ENCODE measurements at regions not wholly inside any gene's neighbourhood (a gene's known extent, or its start where the extent isn't known, plus 50 kb on each side); places are given as distances from the start of the nearest gene placed in this dataset.

- no peaks in the 10 kb centered on the region for H3K36me3 ChIP-seq
- no peak overlapping the region for H3K4me3 ChIP-seq (replicated peaks in 1 of 3)
- DNase-seq = no peak
- TF ChIP-seq POLR2A (IDR thresholded peaks at IDR 0.05) = no peak
- TF ChIP-seq, protein P1, sequence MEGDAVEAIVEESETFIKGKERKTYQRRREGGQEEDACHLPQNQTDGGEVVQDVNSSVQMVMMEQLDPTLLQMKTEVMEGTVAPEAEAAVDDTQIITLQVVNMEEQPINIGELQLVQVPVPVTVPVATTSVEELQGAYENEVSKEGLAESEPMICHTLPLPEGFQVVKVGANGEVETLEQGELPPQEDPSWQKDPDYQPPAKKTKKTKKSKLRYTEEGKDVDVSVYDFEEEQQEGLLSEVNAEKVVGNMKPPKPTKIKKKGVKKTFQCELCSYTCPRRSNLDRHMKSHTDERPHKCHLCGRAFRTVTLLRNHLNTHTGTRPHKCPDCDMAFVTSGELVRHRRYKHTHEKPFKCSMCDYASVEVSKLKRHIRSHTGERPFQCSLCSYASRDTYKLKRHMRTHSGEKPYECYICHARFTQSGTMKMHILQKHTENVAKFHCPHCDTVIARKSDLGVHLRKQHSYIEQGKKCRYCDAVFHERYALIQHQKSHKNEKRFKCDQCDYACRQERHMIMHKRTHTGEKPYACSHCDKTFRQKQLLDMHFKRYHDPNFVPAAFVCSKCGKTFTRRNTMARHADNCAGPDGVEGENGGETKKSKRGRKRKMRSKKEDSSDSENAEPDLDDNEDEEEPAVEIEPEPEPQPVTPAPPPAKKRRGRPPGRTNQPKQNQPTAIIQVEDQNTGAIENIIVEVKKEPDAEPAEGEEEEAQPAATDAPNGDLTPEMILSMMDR (IDR thresholded peaks at IDR 0.05) = no peak
- H3K27ac ChIP-seq = no peak overlapping the region
- intact Hi-C loops (cut with DNase I) = no loop called here
- H3K9me3 ChIP-seq = no peaks in the 10 kb centered on the region
- H3K27me3 ChIP-seq = no peaks in the 10 kb centered on the region
- H3K4me1 ChIP-seq = peaks cover 0 to 4% of the 10 kb centered on the region in 2 donors
- WGBS, 2 donors = 87 to 88% methylated on average over 7 of the region's 7 CpGs
Observed at GRCh38 chr11:34755671-34756070, 134.8 kb downstream of the EHF start.

- peaks cover 0 to 12% of the 10 kb centered on the region in 2 donors for H3K4me1 ChIP-seq
- H3K4me3 ChIP-seq (replicated peaks in 1 of 3) = no peak overlapping the region
- no peak overlapping the region for H3K27ac ChIP-seq
- no peaks in the 10 kb centered on the region for H3K27me3 ChIP-seq
- no peaks in the 10 kb centered on the region for H3K36me3 ChIP-seq
- TF ChIP-seq POLR2A (IDR thresholded peaks at IDR 0.05) = no peak
- TF ChIP-seq, protein P1 (IDR thresholded peaks at IDR 0.05) = no peak
- H3K9me3 ChIP-seq = no peaks in the 10 kb centered on the region
- no peak for DNase-seq
- intact Hi-C loops (cut with DNase I) = no loop called here
- 84 to 87% methylated on average over 8 of the region's 8 CpGs for WGBS, 2 donors
Observed at GRCh38 chr11:34754171-34754823, 133.4 kb downstream of the EHF start.

GRCh38 chr11:34750692-34751405, 130.0 kb downstream of the EHF start:
- Histone ChIP-seq H3K27me3 (no peaks in the 10 kb centered on the region), H3K9me3 (no peaks in the 10 kb centered on the region), H3K36me3 (no peaks in the 10 kb centered on the region), H3K4me3 (replicated peaks in 1 of 3) (no peak overlapping the region), H3K27ac (peak overlapping the region in 1 of 3 donors; percentile 48), H3K4me1 (peaks cover 0 to 12% of the 10 kb centered on the region in 2 donors)
- intact Hi-C loops (cut with DNase I) = no loop called here
- DNase-seq = no peak
- 67 to 81% methylated on average over 1 of the region's 1 CpG for WGBS, 2 donors
- no peak for TF ChIP-seq POLR2A (IDR thresholded peaks at IDR 0.05)
- TF ChIP-seq, protein P1 (IDR thresholded peaks at IDR 0.05) = no peak

GRCh38 chr11:34749666-34750659, 129.1 kb downstream of the EHF start:
- H3K36me3 ChIP-seq = no peaks in the 10 kb centered on the region
- H3K4me1 ChIP-seq = peaks cover 0 to 12% of the 10 kb centered on the region in 2 donors
- intact Hi-C loops (cut with DNase I) = no loop called here
- peak overlapping the region in 2 of 3 donors; percentile 17 to 24 for H3K27ac ChIP-seq
- 47 to 70% methylated on average over 8 of the region's 8 CpGs for WGBS, 2 donors
- TF ChIP-seq, protein P1 (IDR thresholded peaks at IDR 0.05) = no peak
- TF ChIP-seq POLR2A (IDR thresholded peaks at IDR 0.05) = no peak
- peak; percentile 70 to 77 for DNase-seq
- no peaks in the 10 kb centered on the region for H3K27me3 ChIP-seq
- H3K9me3 ChIP-seq = no peaks in the 10 kb centered on the region
- no peak overlapping the region for H3K4me3 ChIP-seq (replicated peaks in 1 of 3)
